ENCODE measurements at regions not wholly inside any gene's neighbourhood (a gene's known extent, or its start where the extent isn't known, plus 50 kb on each side); places are given as distances from the start of the nearest gene placed in this dataset.

GRCh38 chr13:72258340-72258981, 391.5 kb upstream of the DACH1 start:
- H3K27me3 ChIP-seq (replicated peaks; ENCODE audit: insufficient read depth, low read length) = no peaks in the 10 kb centered on the region
- H2AFZ ChIP-seq (ENCODE audit: low read length) = no peak overlapping the region
- no peaks in the 10 kb centered on the region for H3K36me3 ChIP-seq (replicated peaks; ENCODE audit: insufficient read depth, low read length)
- H3K4me1 ChIP-seq (ENCODE audit: low read length) = no peaks in the 10 kb centered on the region
- TF ChIP-seq EZH2phosphoT487 (IDR thresholded peaks at IDR 0.05; ENCODE audit: low read length) = no peak
- TF ChIP-seq EZH2 (optimal IDR thresholded peaks at IDR 0.05; ENCODE audit: low read depth, low read length) = no peak
- no peak for TF ChIP-seq CTCF (IDR thresholded peaks at IDR 0.05; ENCODE audit: low read length)
- no peaks in the 10 kb centered on the region for H3K79me2 ChIP-seq (ENCODE audit: low read length)
- DNase-seq = no peak
- H3K9me2 ChIP-seq (replicated peaks; ENCODE audit: insufficient read depth, low read length) = no peaks in the 10 kb centered on the region
- H3K4me2 ChIP-seq (ENCODE audit: low read depth, low read length) = no peak overlapping the region
- H3K9ac ChIP-seq (ENCODE audit: low read length) = no peak overlapping the region
- H3K9me3 ChIP-seq (replicated peaks; ENCODE audit: insufficient read depth, low read length) = no peaks in the 10 kb centered on the region
- H3F3A ChIP-seq (ENCODE audit: insufficient read depth, low read length) = no peaks in the 10 kb centered on the region
- H3K4me3 ChIP-seq (ENCODE audit: low read length) = no peak overlapping the region
- no peak overlapping the region for H3K27ac ChIP-seq (ENCODE audit: low read length)
- H4K20me1 ChIP-seq (ENCODE audit: insufficient read depth, low read length) = no peaks in the 10 kb centered on the region

- H3K79me2 ChIP-seq (ENCODE audit: low read length) = no peaks in the 10 kb centered on the region
- no peaks in the 10 kb centered on the region for H3K9me3 ChIP-seq (replicated peaks; ENCODE audit: insufficient read depth, low read length)
- H3K9ac ChIP-seq (ENCODE audit: low read length) = no peak overlapping the region
- no peaks in the 10 kb centered on the region for H3F3A ChIP-seq (ENCODE audit: insufficient read depth, low read length)
- no peaks in the 10 kb centered on the region for H3K36me3 ChIP-seq (replicated peaks; ENCODE audit: insufficient read depth, low read length)
- no peak overlapping the region for H3K4me2 ChIP-seq (ENCODE audit: low read depth, low read length)
- no peak overlapping the region for H3K4me3 ChIP-seq (ENCODE audit: low read length)
- no peaks in the 10 kb centered on the region for H4K20me1 ChIP-seq (ENCODE audit: insufficient read depth, low read length)
- H3K27me3 ChIP-seq (replicated peaks; ENCODE audit: insufficient read depth, low read length) = no peaks in the 10 kb centered on the region
- TF ChIP-seq CTCF (IDR thresholded peaks at IDR 0.05; ENCODE audit: low read length) = peak; percentile 43
- no peak for TF ChIP-seq EZH2 (optimal IDR thresholded peaks at IDR 0.05; ENCODE audit: low read depth, low read length)
- no peaks in the 10 kb centered on the region for H3K4me1 ChIP-seq (ENCODE audit: low read length)
- no peaks in the 10 kb centered on the region for H3K9me2 ChIP-seq (replicated peaks; ENCODE audit: insufficient read depth, low read length)
- H2AFZ ChIP-seq (ENCODE audit: low read length) = no peak overlapping the region
- peak; percentile 61 for DNase-seq
- H3K27ac ChIP-seq (ENCODE audit: low read length) = no peak overlapping the region
Measured at GRCh38 chr13:72255908-72256307, 388.9 kb upstream of the DACH1 start.

- Histone ChIP-seq H4K20me1 (ENCODE audit: insufficient read depth, low read length) (no peaks in the 10 kb centered on the region), H3K4me2 (ENCODE audit: low read depth, low read length) (no peak overlapping the region), H3K9me3 (replicated peaks; ENCODE audit: insufficient read depth, low read length) (no peaks in the 10 kb centered on the region), H3K9ac (ENCODE audit: low read length) (no peak overlapping the region), H3K27me3 (replicated peaks; ENCODE audit: insufficient read depth, low read length) (no peaks in the 10 kb centered on the region), H3K27ac (ENCODE audit: low read length) (no peak overlapping the region), H2AFZ (ENCODE audit: low read length) (no peak overlapping the region), H3K36me3 (replicated peaks; ENCODE audit: insufficient read depth, low read length) (no peaks in the 10 kb centered on the region), H3K79me2 (ENCODE audit: low read length) (no peaks in the 10 kb centered on the region), H3K4me3 (ENCODE audit: low read length) (no peak overlapping the region), H3K4me1 (ENCODE audit: low read length) (no peaks in the 10 kb centered on the region), H3K9me2 (replicated peaks; ENCODE audit: insufficient read depth, low read length) (no peaks in the 10 kb centered on the region), H3F3A (ENCODE audit: insufficient read depth, low read length) (no peaks in the 10 kb centered on the region)
- DNase-seq = no peak
- no peak for TF ChIP-seq CTCF (IDR thresholded peaks at IDR 0.05; ENCODE audit: low read length)
Measured at GRCh38 chr13:72253754-72254153, 386.8 kb upstream of the DACH1 start.
